Left ventricle myocardium inferior (tissue), 1 donor: ENCODE measurements at regions not wholly inside any gene's neighbourhood (a gene's known extent, or its start where the extent isn't known, plus 50 kb on each side); places are given as distances from the start of the nearest gene placed in this dataset.
A peak's percentile ranks its signal among the peaks of the same experiment; 100 is the strongest.

Source experiments
- DNase-seq: peaks from one replicate; pipeline ENCODE4 v3.0.0-alpha.2; 2020
- H3K27ac ChIP-seq: fragments of 200-600 bp; replicated peaks from 2 replicates; pipeline ENCODE4 v1.8.0; 2021
- H3K27me3 ChIP-seq: fragments of 200-600 bp; 2 replicates; pipeline ENCODE4 v1.8.0; 2021; ENCODE audit warnings: low read depth
- H3K36me3 ChIP-seq: fragments of 200-600 bp; 2 replicates; pipeline ENCODE4 v1.8.0; 2021
- H3K4me1 ChIP-seq: fragments of 200-600 bp; 2 replicates; pipeline ENCODE4 v1.8.0; 2021
- H3K4me3 ChIP-seq: fragments of 200-600 bp; 2 replicates; pipeline ENCODE4 v1.8.0; 2021; ENCODE audit warnings: mild to moderate bottlenecking, moderate library complexity
- H3K9me3 ChIP-seq: fragments of 200-600 bp; replicated peaks from 2 replicates; pipeline ENCODE4 v1.8.0; 2021
- intact Hi-C: fragments of 100-400 bp; cut with micrococcal nuclease; formaldehyde crosslinking; loops from one replicate; pipeline ENCODE4 v1.11.0; 2022
- TF ChIP-seq, protein P1 (sequence below): fragments of 200-600 bp; IDR thresholded peaks from 2 replicates; pipeline ENCODE4 v1.8.0; 2021; ENCODE audit warnings: antibody characterized with exemption, mild to moderate bottlenecking, borderline replicate concordance
- donor health status: DM: no; HTN: yes; CAD: no; lungs with severe emphysema.

DNA sequence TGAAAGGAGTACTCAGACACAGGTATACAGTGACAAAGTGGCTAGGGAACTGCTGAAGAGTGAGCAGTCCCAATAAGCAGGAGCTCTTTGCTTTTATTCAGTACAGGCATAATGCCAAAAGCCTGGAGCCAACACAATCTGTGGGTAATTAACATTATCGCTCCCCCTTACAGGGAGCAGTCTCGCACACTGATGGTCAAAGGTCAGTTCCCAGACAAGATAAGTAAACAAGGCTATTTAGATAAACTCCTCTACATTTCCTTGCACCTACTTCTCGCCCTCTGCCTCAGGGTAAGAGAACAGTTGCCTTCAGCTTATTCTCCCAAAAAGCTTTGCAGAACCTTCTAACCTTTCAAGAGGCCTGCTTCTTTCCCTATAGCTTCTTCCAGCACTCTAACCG, 73.9 kb upstream of the TAF9B start:
- no peaks in the 10 kb centered on the region for H3K4me1 ChIP-seq
- no peak for DNase-seq
- TF ChIP-seq, protein P1, sequence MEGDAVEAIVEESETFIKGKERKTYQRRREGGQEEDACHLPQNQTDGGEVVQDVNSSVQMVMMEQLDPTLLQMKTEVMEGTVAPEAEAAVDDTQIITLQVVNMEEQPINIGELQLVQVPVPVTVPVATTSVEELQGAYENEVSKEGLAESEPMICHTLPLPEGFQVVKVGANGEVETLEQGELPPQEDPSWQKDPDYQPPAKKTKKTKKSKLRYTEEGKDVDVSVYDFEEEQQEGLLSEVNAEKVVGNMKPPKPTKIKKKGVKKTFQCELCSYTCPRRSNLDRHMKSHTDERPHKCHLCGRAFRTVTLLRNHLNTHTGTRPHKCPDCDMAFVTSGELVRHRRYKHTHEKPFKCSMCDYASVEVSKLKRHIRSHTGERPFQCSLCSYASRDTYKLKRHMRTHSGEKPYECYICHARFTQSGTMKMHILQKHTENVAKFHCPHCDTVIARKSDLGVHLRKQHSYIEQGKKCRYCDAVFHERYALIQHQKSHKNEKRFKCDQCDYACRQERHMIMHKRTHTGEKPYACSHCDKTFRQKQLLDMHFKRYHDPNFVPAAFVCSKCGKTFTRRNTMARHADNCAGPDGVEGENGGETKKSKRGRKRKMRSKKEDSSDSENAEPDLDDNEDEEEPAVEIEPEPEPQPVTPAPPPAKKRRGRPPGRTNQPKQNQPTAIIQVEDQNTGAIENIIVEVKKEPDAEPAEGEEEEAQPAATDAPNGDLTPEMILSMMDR, result no peak
- peaks cover 32% of the 10 kb centered on the region for H3K9me3 ChIP-seq
- intact Hi-C loops, result no loop called here
- H3K27ac ChIP-seq, result no peak overlapping the region
- no peak overlapping the region for H3K4me3 ChIP-seq
- no peaks in the 10 kb centered on the region for H3K27me3 ChIP-seq
- H3K36me3 ChIP-seq, result no peaks in the 10 kb centered on the region

GRCh38 chrX:78199851-78200250, 60.4 kb upstream of the TAF9B start:
- H3K27me3 ChIP-seq, result no peaks in the 10 kb centered on the region
- no peak for DNase-seq
- no peak overlapping the region for H3K27ac ChIP-seq
- H3K36me3 ChIP-seq, result no peaks in the 10 kb centered on the region
- H3K4me3 ChIP-seq, result no peak overlapping the region
- H3K4me1 ChIP-seq, result no peaks in the 10 kb centered on the region
- intact Hi-C loops, result no loop called here
- no peaks in the 10 kb centered on the region for H3K9me3 ChIP-seq
- TF ChIP-seq, protein P1, result peak; percentile 19
